ENCODE measurements at regions not wholly inside any gene's neighbourhood (a gene's known extent, or its start where the extent isn't known, plus 50 kb on each side); places are given as distances from the start of the nearest gene placed in this dataset.

DNA sequence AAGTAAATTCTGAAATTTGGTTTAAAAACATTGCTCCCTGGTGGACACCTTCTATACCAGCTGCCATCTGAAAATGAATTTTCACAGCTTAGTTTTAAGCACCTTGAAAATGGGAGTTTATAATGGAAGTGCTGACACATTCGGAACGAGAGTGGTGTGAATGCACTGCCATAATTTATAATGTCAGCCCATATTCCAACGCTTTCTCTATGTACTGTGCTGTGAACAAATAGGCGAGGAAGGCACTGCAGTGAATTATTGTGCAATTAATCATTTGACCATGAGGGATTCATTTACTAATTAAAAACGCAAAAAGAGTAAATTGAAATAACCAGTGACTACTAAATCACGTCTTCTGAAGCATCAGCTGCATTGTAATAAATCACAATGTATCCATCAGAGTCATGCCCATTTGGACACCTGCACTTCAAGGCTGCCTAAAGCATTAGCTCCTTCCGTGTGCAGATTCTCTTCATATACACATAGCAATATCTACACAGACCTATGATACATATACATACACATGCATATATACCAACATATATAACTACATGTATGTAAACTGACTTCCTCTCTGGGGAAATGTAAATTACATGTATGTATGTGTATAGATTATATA, 699.8 kb downstream of the GALR1 start:
- no peaks in the 10 kb centered on the region for H3K27me3 ChIP-seq (ENCODE audit: low read depth, low read length)
- H3K36me3 ChIP-seq (replicated peaks; ENCODE audit: low read depth, low read length) = no peaks in the 10 kb centered on the region
- no peak overlapping the region for H3K4me3 ChIP-seq (ENCODE audit: low read length)
- no peak overlapping the region for H2AFZ ChIP-seq (ENCODE audit: low read depth, low read length)
- no peak overlapping the region for H3K4me2 ChIP-seq (ENCODE audit: low read length)
- H3K9me3 ChIP-seq (ENCODE audit: insufficient read depth, low read length) = no peaks in the 10 kb centered on the region
- no peak overlapping the region for H3K9ac ChIP-seq (ENCODE audit: low read length)
- TF ChIP-seq CTCF (IDR thresholded peaks at IDR 0.05; ENCODE audit: low read depth, low read length) = no peak
- TF ChIP-seq EZH2phosphoT487 (IDR thresholded peaks at IDR 0.05; ENCODE audit: low read depth) = no peak
- peaks cover 4% of the 10 kb centered on the region; the same call in 1 of the 2 replicates for H4K20me1 ChIP-seq (ENCODE audit: insufficient read depth, low read length)
- H3K79me2 ChIP-seq (ENCODE audit: low read length) = no peaks in the 10 kb centered on the region
- H3K4me1 ChIP-seq (ENCODE audit: low read length) = no peaks in the 10 kb centered on the region
- H3K27ac ChIP-seq (ENCODE audit: low read length) = no peak overlapping the region

- H3K4me1 ChIP-seq (ENCODE audit: low read length) = no peaks in the 10 kb centered on the region
- no peak overlapping the region for H3K27ac ChIP-seq (ENCODE audit: low read length)
- no peaks in the 10 kb centered on the region for H3K79me2 ChIP-seq (ENCODE audit: low read length)
- no peaks in the 10 kb centered on the region for H3K27me3 ChIP-seq (ENCODE audit: low read depth, low read length)
- H3K9ac ChIP-seq (ENCODE audit: low read length) = no peak overlapping the region
- no peaks in the 10 kb centered on the region for H4K20me1 ChIP-seq (ENCODE audit: insufficient read depth, low read length)
- no peak overlapping the region for H3K4me2 ChIP-seq (ENCODE audit: low read length)
- no peak for TF ChIP-seq EZH2phosphoT487 (IDR thresholded peaks at IDR 0.05; ENCODE audit: low read depth)
- TF ChIP-seq CTCF (IDR thresholded peaks at IDR 0.05; ENCODE audit: low read depth, low read length) = no peak
- H2AFZ ChIP-seq (ENCODE audit: low read depth, low read length) = no peak overlapping the region
- H3K9me3 ChIP-seq (ENCODE audit: insufficient read depth, low read length) = no peaks in the 10 kb centered on the region
- no peaks in the 10 kb centered on the region for H3K36me3 ChIP-seq (replicated peaks; ENCODE audit: low read depth, low read length)
- H3K4me3 ChIP-seq (ENCODE audit: low read length) = no peak overlapping the region
Observed at GRCh38 chr18:77959248-77959647, 709.6 kb downstream of the GALR1 start.

- no peaks in the 10 kb centered on the region for H3K27me3 ChIP-seq (ENCODE audit: low read depth, low read length)
- H3K36me3 ChIP-seq (replicated peaks; ENCODE audit: low read depth, low read length) = no peaks in the 10 kb centered on the region
- TF ChIP-seq CTCF (IDR thresholded peaks at IDR 0.05; ENCODE audit: low read depth, low read length) = no peak
- H3K9me3 ChIP-seq (ENCODE audit: insufficient read depth, low read length) = no peaks in the 10 kb centered on the region
- H4K20me1 ChIP-seq (ENCODE audit: insufficient read depth, low read length) = no peaks in the 10 kb centered on the region
- H3K4me3 ChIP-seq (ENCODE audit: low read length) = no peak overlapping the region
- no peak overlapping the region for H3K4me2 ChIP-seq (ENCODE audit: low read length)
- H3K4me1 ChIP-seq (ENCODE audit: low read length) = no peaks in the 10 kb centered on the region
- H3K27ac ChIP-seq (ENCODE audit: low read length) = no peak overlapping the region
- no peak overlapping the region for H3K9ac ChIP-seq (ENCODE audit: low read length)
- H3K79me2 ChIP-seq (ENCODE audit: low read length) = no peaks in the 10 kb centered on the region
- no peak overlapping the region for H2AFZ ChIP-seq (ENCODE audit: low read depth, low read length)
Observed at GRCh38 chr18:77960791-77961410, 711.3 kb downstream of the GALR1 start.

DNA sequence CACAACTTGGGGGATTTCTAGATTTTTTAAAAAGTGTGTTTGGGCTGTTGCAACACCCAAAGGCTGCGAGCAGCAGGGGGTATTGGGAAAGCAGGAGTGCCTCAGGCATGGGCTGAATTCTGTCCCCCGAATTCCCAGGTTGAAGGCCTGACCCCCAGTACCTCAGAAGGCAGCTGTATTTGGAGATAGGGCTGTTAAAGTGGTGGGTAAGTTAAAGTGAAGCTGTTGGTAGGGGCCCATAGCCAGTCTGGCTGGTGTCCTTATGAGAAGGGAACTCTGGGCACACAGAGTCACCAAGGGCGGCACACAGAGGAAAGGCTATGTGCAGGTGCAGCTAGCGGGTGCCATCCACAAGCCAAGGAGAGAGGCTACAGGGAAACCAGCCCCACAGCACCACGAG, 717.4 kb downstream of the GALR1 start:
- Histone ChIP-seq H3K9me3 (ENCODE audit: insufficient read depth, low read length) (no peaks in the 10 kb centered on the region), H4K20me1 (ENCODE audit: insufficient read depth, low read length) (no peaks in the 10 kb centered on the region), H3K4me1 (ENCODE audit: low read length) (no peaks in the 10 kb centered on the region), H2AFZ (ENCODE audit: low read depth, low read length) (no peak overlapping the region), H3K27me3 (ENCODE audit: low read depth, low read length) (no peaks in the 10 kb centered on the region), H3K9ac (ENCODE audit: low read length) (no peak overlapping the region), H3K79me2 (ENCODE audit: low read length) (no peaks in the 10 kb centered on the region), H3K4me2 (ENCODE audit: low read length) (no peak overlapping the region), H3K4me3 (ENCODE audit: low read length) (no peak overlapping the region), H3K36me3 (replicated peaks; ENCODE audit: low read depth, low read length) (no peaks in the 10 kb centered on the region), H3K27ac (ENCODE audit: low read length) (no peak overlapping the region)
- TF ChIP-seq EZH2phosphoT487 (IDR thresholded peaks at IDR 0.05; ENCODE audit: low read depth) (no peak), CTCF (IDR thresholded peaks at IDR 0.05; ENCODE audit: low read depth, low read length) (no peak)
